GM12878 (cell line): ENCODE measurements at regions not wholly inside any gene's neighbourhood (a gene's known extent, or its start where the extent isn't known, plus 50 kb on each side); places are given as distances from the start of the nearest gene placed in this dataset.

Experiments
- ATAC-seq: fragments of 200-7000 bp; cut with Tn5 transposase; 3 replicates; pipeline ENCODE4 v1.9.1; 2020; ENCODE audit warnings: mild to moderate bottlenecking, moderate library complexity
- BruUV-seq: library from RNA; stranded (reverse); fragments of 400-500 nt; replicated peaks from 2 replicates; lab custom pipeline; 2021; lab: Mats Ljungman, UMichigan
- CTCF ChIA-PET: fragments of 300-600 bp; sonication (Branson Sonifier 250); formaldehyde crosslinking; extraction: SDS; loops from one replicate; lab custom pipeline; 2021; ENCODE audit warnings: inconsistent platforms; lab: Yijun Ruan, JAX
- POLR2A ChIA-PET: fragments of 350-600 bp; formaldehyde crosslinking; extraction: SDS; loops from one replicate; lab custom pipeline; 2021; ENCODE audit warnings: inconsistent platforms; lab: Charles Lee
- RAD21 ChIA-PET: fragments of 300-600 bp; sonication (Branson Sonifier 250); formaldehyde crosslinking; loops from one replicate; lab custom pipeline; 2023; ENCODE audit warnings: antibody characterized with exemption; ENCODE audit not compliant: unreplicated experiment; lab: Charles Lee
- SMC1A ChIA-PET: fragments of 300-600 bp; sonication (Branson Sonifier 250); formaldehyde crosslinking; loops from one replicate; lab custom pipeline; 2023; ENCODE audit not compliant: unreplicated experiment, uncharacterized antibody; lab: Charles Lee
- DNase-seq: peaks from one replicate; pipeline ENCODE4 v3.0.0-alpha.2; 2011; ENCODE audit warnings: low read depth, low spot score
- FAIRE-seq: peaks from 3 replicates; lab custom pipeline; 2011; peaks lifted over from hg19 to GRCh38; lab: Jason Lieb, UNC
- H2AFZ ChIP-seq: 2 replicates; pipeline ENCODE4 v1.6.0; 2011; ENCODE audit warnings: low read depth, low read length, control low read depth; ENCODE audit not compliant: control insufficient read depth
- H3K27ac ChIP-seq: 2 replicates; pipeline ENCODE4 v1.5.1; 2011; ENCODE audit warnings: control low read depth; ENCODE audit not compliant: control insufficient read depth, insufficient read depth
- H3K27me3 ChIP-seq, 2 experiments: replicated peaks in 1 of 2; 2 replicates each; pipeline versions ENCODE4 v1.6.0 to v1.6.1; 2011; ENCODE audit warnings: low read length in 1 of 2; ENCODE audit not compliant: control insufficient read depth in 2 of 2, insufficient read depth in 2 of 2
- H3K36me3 ChIP-seq, 2 experiments: 2 replicates each; pipeline ENCODE4 v1.5.1; 2011; ENCODE audit warnings: low read length in 1 of 2; ENCODE audit not compliant: control insufficient read depth in 2 of 2, insufficient read depth in 2 of 2
- H3K4me1 ChIP-seq: 2 replicates; pipeline ENCODE4 v1.6.1; 2011; ENCODE audit warnings: mild to moderate bottlenecking, low read length, moderate library complexity, mixed read lengths; ENCODE audit not compliant: control insufficient read depth, insufficient read depth
- H3K4me2 ChIP-seq: 2 replicates; pipeline ENCODE4 v1.6.0; 2011; ENCODE audit warnings: control low read depth; ENCODE audit not compliant: control insufficient read depth, insufficient read depth
- H3K4me3 ChIP-seq: fragments of 200-600 bp; sonication (generic); 2 replicates; pipeline ENCODE4 v1.5.1; 2016
- H3K79me2 ChIP-seq: 2 replicates; pipeline ENCODE4 v1.6.0; 2011; ENCODE audit warnings: low read length; ENCODE audit not compliant: control insufficient read depth, insufficient read depth
- H3K9ac ChIP-seq: 2 replicates; pipeline ENCODE4 v1.8.0; 2011; ENCODE audit warnings: low read length, control low read depth, mixed read lengths; ENCODE audit not compliant: control insufficient read depth, insufficient read depth
- H3K9me3 ChIP-seq: replicated peaks from 3 replicates; pipeline ENCODE4 v1.5.1; 2011; ENCODE audit warnings: mild to moderate bottlenecking, low read length; ENCODE audit not compliant: control insufficient read depth, insufficient read depth
- H4K20me1 ChIP-seq: 2 replicates; pipeline ENCODE4 v1.6.0; 2011; ENCODE audit not compliant: control insufficient read depth, insufficient read depth
- BCL11A ChIP-seq: IDR thresholded peaks from 2 replicates; pipeline ENCODE4 v1.6.1; 2011; ENCODE audit warnings: low read depth, low read length
- BCL3 ChIP-seq: IDR thresholded peaks from 2 replicates; pipeline ENCODE4 v1.6.1; 2011; ENCODE audit warnings: borderline replicate concordance, low read depth, mild to moderate bottlenecking, moderate library complexity, low read length; ENCODE audit not compliant: insufficient read depth, poor library complexity, severe bottlenecking
- CBFB ChIP-seq: IDR thresholded peaks from 2 replicates; pipeline ENCODE4 v1.6.1; 2016; ENCODE audit warnings: antibody characterized with exemption, low read depth
- CEBPB ChIP-seq, 2 experiments: fragments of 150-350 bp in 1 of 2; IDR thresholded peaks; 2 replicates each; pipeline ENCODE4 v1.6.1; 2012 to 2014; ENCODE audit warnings: low read depth in 2 of 2, low read length in 2 of 2, borderline replicate concordance in 1 of 2, inconsistent platforms in 1 of 2
- CREM ChIP-seq: IDR thresholded peaks from 2 replicates; pipeline ENCODE4 v1.6.1; 2014; ENCODE audit warnings: antibody characterized with exemption, low read depth
- FOXM1 ChIP-seq: IDR thresholded peaks from 2 replicates; pipeline ENCODE4 v1.6.1; 2012; ENCODE audit warnings: low read depth, mild to moderate bottlenecking, inconsistent platforms, low read length, moderate library complexity
- IRF4 ChIP-seq: IDR thresholded peaks from 2 replicates; pipeline ENCODE4 v1.6.1; 2011; ENCODE audit warnings: low read depth, low read length
- MEF2A ChIP-seq: IDR thresholded peaks from 2 replicates; pipeline ENCODE4 v1.6.1; 2011; ENCODE audit warnings: low read depth, mild to moderate bottlenecking, low read length, moderate library complexity; ENCODE audit not compliant: insufficient read depth
- POLR2A ChIP-seq: IDR thresholded peaks from 2 replicates; pipeline ENCODE4 v1.6.1; 2011; ENCODE audit warnings: low read depth, mild to moderate bottlenecking, low read length
- SMC3 ChIP-seq: IDR thresholded peaks from 2 replicates; pipeline ENCODE4 v1.6.1; 2011; ENCODE audit warnings: low read length, improper control_type of control experiment, borderline replicate concordance
- SREBF2 ChIP-seq: IDR thresholded peaks from 2 replicates; pipeline ENCODE4 v1.6.1; 2012; ENCODE audit warnings: mild to moderate bottlenecking, low read length
- YBX1 ChIP-seq: fragments of 450-650 bp; IDR thresholded peaks from 2 replicates; pipeline ENCODE4 v1.6.1; 2016; ENCODE audit warnings: antibody characterized with exemption
- ZNF687 ChIP-seq: fragments of 450-650 bp; IDR thresholded peaks from 2 replicates; pipeline ENCODE4 v1.6.1; 2017; ENCODE audit warnings: mild to moderate bottlenecking, moderate library complexity
- WGBS: methylation state at CpG from one replicate; pipeline ENCODE4 v1.1.6; 2016; ENCODE audit warnings: low lambda C conversion rate; ENCODE audit not compliant: insufficient replicate concordance, insufficient coverage; ENCODE audit errors: missing lambda C conversion rate; 5-methylcytosine and 5-hydroxymethylcytosine counted together
- in situ Hi-C: fragments of 300-500 bp; cut with MboI; formaldehyde crosslinking; loops from 9 replicates; pipeline ENCODE4 v1.14.3; 2018; ENCODE audit warnings: mixed read lengths
- intact Hi-C: fragments of 100-400 bp; cut with micrococcal nuclease; formaldehyde crosslinking; loops from one replicate; pipeline ENCODE4 v1.14.2; 2022; ENCODE audit not compliant: unreplicated experiment
- TF ChIP-seq, protein P1 (sequence below): IDR thresholded peaks from 2 replicates; pipeline ENCODE4 v1.6.1; 2011; ENCODE audit warnings: low read depth, low read length, improper control_type of control experiment, borderline replicate concordance
- TF ChIP-seq, protein P2 (sequence below): IDR thresholded peaks from 2 replicates; pipeline ENCODE4 v1.6.1; 2012; ENCODE audit warnings: mild to moderate bottlenecking, low read depth, low read length

- H3K27me3 ChIP-seq, result no peaks in the 10 kb centered on the region
- H4K20me1 ChIP-seq, result no peaks in the 10 kb centered on the region
- no peak overlapping the region for H3K4me3 ChIP-seq
- no TSS peak for BruUV-seq
- H3K4me2 ChIP-seq, result no peak overlapping the region
- ATAC-seq, result no peak
- H3K9me3 ChIP-seq, result no peaks in the 10 kb centered on the region
- no peaks in the 10 kb centered on the region for H3K4me1 ChIP-seq
- WGBS, result 2% methylated on average over 4 of the region's 4 CpGs
- no peak for DNase-seq
- RAD21 ChIA-PET, result interaction anchor here (0.7 kb wide), 1 partner anchor 579 kb away, joined by 3 read pairs; no protein-coding TSS in a partner anchor
- no peaks in the 10 kb centered on the region for H3K36me3 ChIP-seq
- no peaks in the 10 kb centered on the region for H3K79me2 ChIP-seq
- intact Hi-C loops, result no loop called here
- H3K9ac ChIP-seq, result no peak overlapping the region
- in situ Hi-C loops, result no loop called here
- no peak overlapping the region for H2AFZ ChIP-seq
- TF ChIP-seq, protein P1, sequence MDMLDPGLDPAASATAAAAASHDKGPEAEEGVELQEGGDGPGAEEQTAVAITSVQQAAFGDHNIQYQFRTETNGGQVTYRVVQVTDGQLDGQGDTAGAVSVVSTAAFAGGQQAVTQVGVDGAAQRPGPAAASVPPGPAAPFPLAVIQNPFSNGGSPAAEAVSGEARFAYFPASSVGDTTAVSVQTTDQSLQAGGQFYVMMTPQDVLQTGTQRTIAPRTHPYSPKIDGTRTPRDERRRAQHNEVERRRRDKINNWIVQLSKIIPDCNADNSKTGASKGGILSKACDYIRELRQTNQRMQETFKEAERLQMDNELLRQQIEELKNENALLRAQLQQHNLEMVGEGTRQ, result no peak
- TF ChIP-seq, protein P2, sequence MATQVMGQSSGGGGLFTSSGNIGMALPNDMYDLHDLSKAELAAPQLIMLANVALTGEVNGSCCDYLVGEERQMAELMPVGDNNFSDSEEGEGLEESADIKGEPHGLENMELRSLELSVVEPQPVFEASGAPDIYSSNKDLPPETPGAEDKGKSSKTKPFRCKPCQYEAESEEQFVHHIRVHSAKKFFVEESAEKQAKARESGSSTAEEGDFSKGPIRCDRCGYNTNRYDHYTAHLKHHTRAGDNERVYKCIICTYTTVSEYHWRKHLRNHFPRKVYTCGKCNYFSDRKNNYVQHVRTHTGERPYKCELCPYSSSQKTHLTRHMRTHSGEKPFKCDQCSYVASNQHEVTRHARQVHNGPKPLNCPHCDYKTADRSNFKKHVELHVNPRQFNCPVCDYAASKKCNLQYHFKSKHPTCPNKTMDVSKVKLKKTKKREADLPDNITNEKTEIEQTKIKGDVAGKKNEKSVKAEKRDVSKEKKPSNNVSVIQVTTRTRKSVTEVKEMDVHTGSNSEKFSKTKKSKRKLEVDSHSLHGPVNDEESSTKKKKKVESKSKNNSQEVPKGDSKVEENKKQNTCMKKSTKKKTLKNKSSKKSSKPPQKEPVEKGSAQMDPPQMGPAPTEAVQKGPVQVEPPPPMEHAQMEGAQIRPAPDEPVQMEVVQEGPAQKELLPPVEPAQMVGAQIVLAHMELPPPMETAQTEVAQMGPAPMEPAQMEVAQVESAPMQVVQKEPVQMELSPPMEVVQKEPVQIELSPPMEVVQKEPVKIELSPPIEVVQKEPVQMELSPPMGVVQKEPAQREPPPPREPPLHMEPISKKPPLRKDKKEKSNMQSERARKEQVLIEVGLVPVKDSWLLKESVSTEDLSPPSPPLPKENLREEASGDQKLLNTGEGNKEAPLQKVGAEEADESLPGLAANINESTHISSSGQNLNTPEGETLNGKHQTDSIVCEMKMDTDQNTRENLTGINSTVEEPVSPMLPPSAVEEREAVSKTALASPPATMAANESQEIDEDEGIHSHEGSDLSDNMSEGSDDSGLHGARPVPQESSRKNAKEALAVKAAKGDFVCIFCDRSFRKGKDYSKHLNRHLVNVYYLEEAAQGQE, result no peak
- TF ChIP-seq SREBF2, result no peak
- TF ChIP-seq SMC3, result no peak
- TF ChIP-seq ZNF687, result no peak
- no peak for TF ChIP-seq MEF2A
- no peak for TF ChIP-seq CREM
- no peak for TF ChIP-seq BCL11A
- no peak for TF ChIP-seq CEBPB (IDR thresholded peaks at IDR 0.05; ENCODE audit: borderline replicate concordance in 1 of 2, low read depth in 2 of 2, low read length in 2 of 2)
- TF ChIP-seq FOXM1, result no peak
- no peak for TF ChIP-seq POLR2A
- no peak for TF ChIP-seq BCL3
- no peak for TF ChIP-seq IRF4
- no peak for TF ChIP-seq CBFB
- TF ChIP-seq YBX1, result no peak
- H3K27ac ChIP-seq, result no peak overlapping the region
- CTCF ChIA-PET, result interaction anchor here (1.8 kb wide), 1 partner anchor 11 kb away, joined by 6 read pairs; no protein-coding TSS in a partner anchor
- no peak for FAIRE-seq
- POLR2A ChIA-PET, result no interaction called here
- SMC1A ChIA-PET, result no interaction called here
Measured at GRCh38 chr1:48121955-48122354, 100.6 kb upstream of the SLC5A9 start.
